ENCODE measurements at regions not wholly inside any gene's neighbourhood (a gene's known extent, or its start where the extent isn't known, plus 50 kb on each side); places are given as distances from the start of the nearest gene placed in this dataset.

- TF ChIP-seq CTCF (tag by site-specific recombination; IDR thresholded peaks at IDR 0.05) (no peak), ZNF324 (tag by site-specific recombination; IDR thresholded peaks at IDR 0.05) (no peak), HIC1 (tag by site-specific recombination; IDR thresholded peaks at IDR 0.05) (no peak), ZNF785 (tag by site-specific recombination; IDR thresholded peaks at IDR 0.05) (no peak), ZNF677 (tag by site-specific recombination; IDR thresholded peaks at IDR 0.05) (no peak), ZNF311 (tag by site-specific recombination; IDR thresholded peaks at IDR 0.05; ENCODE audit: borderline replicate concordance) (no peak), ZNF792 (tag by site-specific recombination; IDR thresholded peaks at IDR 0.05) (no peak), KLF1 (tag by site-specific recombination; IDR thresholded peaks at IDR 0.05) (no peak), ZNF501 (tag by site-specific recombination; IDR thresholded peaks at IDR 0.05) (no peak), ZBTB7A (tag by site-specific recombination; IDR thresholded peaks at IDR 0.05; ENCODE audit: low read depth) (no peak)
Observed at GRCh38 chr18:46320928-46321711, 216.9 kb downstream of the HAUS1 start.
